H1 (cell line): ENCODE measurements at regions not wholly inside any gene's neighbourhood (a gene's known extent, or its start where the extent isn't known, plus 50 kb on each side); places are given as distances from the start of the nearest gene placed in this dataset.

Source experiments
- EP300 ChIP-seq, 2 experiments: IDR thresholded peaks; 1 replicate in 1 of 2; 2 replicates in 1 of 2; pipeline ENCODE4 v1.6.1; 2011 to 2012; ENCODE audit warnings: low read depth in 2 of 2, low read length in 2 of 2, mild to moderate bottlenecking in 2 of 2, borderline replicate concordance in 1 of 2, inconsistent platforms in 1 of 2, moderate library complexity in 1 of 2
- NANOG ChIP-seq: IDR thresholded peaks from 2 replicates; pipeline ENCODE4 v1.6.1; 2011; ENCODE audit warnings: low read length, low read depth, mild to moderate bottlenecking, inconsistent platforms; ENCODE audit not compliant: insufficient read depth, poor library complexity, severe bottlenecking
- POLR2AphosphoS5 ChIP-seq: IDR thresholded peaks from 2 replicates; pipeline ENCODE4 v1.6.1; 2011; ENCODE audit warnings: low read depth, low read length
- POU5F1 ChIP-seq: IDR thresholded peaks from 2 replicates; pipeline ENCODE4 v1.6.1; 2011; ENCODE audit warnings: low read depth, mild to moderate bottlenecking, low read length, moderate library complexity
- RBBP5 ChIP-seq: IDR thresholded peaks from 2 replicates; pipeline ENCODE4 v1.7.1; 2012; ENCODE audit warnings: low read depth, mild to moderate bottlenecking, inconsistent platforms, low read length, moderate library complexity, borderline replicate concordance
- TBP ChIP-seq: IDR thresholded peaks from 2 replicates; pipeline ENCODE4 v1.6.1; 2011; ENCODE audit warnings: low read depth, low read length, improper control_type of control experiment
- TF ChIP-seq, protein P1 (sequence below): IDR thresholded peaks from 2 replicates; pipeline ENCODE4 v1.6.1; 2012; ENCODE audit warnings: inconsistent platforms

- TF ChIP-seq TBP (no peak), NANOG (no peak), POU5F1 (no peak), POLR2AphosphoS5 (no peak), RBBP5 (no peak), EP300 (IDR thresholded peaks at IDR 0.05; ENCODE audit: borderline replicate concordance in 1 of 2, low read depth in 2 of 2, low read length in 2 of 2) (no peak)
- TF ChIP-seq, protein P1, sequence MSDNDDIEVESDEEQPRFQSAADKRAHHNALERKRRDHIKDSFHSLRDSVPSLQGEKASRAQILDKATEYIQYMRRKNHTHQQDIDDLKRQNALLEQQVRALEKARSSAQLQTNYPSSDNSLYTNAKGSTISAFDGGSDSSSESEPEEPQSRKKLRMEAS, result no peak
- TF ChIP-seq, all 59 proteins: peak for 0
Observed at GRCh38 chr2:5374762-5375161, 317.4 kb upstream of the SOX11 start (continued).
